OCI-LY7 (cell line): ENCODE measurements at regions not wholly inside any gene's neighbourhood (a gene's known extent, or its start where the extent isn't known, plus 50 kb on each side); places are given as distances from the start of the nearest gene placed in this dataset.

Experiments
- CTCF ChIP-seq: fragments of 200-600 bp; sonication (generic); conservative IDR thresholded peaks from 2 replicates; pipeline ENCODE4 v1.5.1; 2014; ENCODE audit warnings: mild to moderate bottlenecking, antibody characterized with exemption, low read length, moderate library complexity, mixed read lengths
- EZH2phosphoT487 ChIP-seq: fragments of 200-600 bp; sonication (generic); IDR thresholded peaks from 2 replicates; pipeline ENCODE4 v1.6.1; 2018; ENCODE audit warnings: low read depth, borderline replicate concordance, mild to moderate bottlenecking, mixed run types, antibody characterized with exemption, low read length, moderate library complexity, mixed read lengths

DNA sequence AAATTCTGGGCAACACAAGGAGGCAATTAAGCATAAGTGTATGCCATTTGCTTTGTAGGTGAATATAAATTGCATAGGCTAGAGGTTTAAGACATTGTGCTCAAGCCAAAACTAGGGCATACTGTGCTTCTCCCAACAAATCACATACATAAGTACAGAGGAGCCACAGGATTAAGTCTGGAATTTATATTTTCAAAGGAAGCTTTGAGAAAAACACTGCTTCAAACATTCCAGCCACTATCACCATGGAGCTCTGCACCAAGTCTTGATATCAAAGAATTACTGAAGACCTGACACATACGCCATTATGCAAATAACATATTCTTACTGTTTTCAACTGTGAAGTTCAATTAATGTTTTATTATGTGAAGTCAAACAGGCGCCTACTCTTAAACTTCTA lies 119.4 kb upstream of the NPHP3 start:
- no peak for TF ChIP-seq CTCF
- no peak for TF ChIP-seq EZH2phosphoT487
